ENCODE measurements at regions not wholly inside any gene's neighbourhood (a gene's known extent, or its start where the extent isn't known, plus 50 kb on each side); places are given as distances from the start of the nearest gene placed in this dataset.

DNA sequence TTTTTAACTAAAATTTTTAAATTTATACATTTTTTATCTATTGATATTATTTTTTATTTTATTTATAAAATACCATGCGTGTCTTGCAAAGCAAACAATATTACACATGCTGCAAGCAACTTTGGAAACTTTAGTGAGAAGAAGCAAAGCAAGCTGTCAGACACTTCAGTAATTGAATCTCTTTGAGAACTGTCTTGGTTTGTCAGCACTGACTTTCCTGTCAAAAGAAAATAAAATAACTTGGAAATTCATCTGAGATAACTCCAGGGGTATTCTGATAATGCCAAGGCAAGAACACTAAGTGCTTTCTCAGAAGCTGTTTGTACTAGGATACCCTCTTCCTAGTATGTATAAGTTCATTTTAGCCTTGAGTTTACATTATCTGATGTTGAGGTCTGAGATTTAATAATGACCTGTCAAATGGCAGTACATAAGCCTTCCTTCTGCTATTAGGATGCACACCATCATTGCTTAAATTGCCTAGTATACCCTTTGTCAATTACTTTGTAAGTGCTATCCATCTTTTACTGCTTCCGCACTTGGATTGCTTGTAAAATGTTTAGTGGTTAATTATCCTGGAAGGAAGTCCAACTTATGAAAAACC is 624.2 kb upstream of the AGA start:
- in situ Hi-C loops (cut with HindIII; ENCODE audit: low pct_ligation_motif_present, low pct_unique_long_range_greater_than_20kb, low sequenced_read_pairs), result no loop called here
- no peak for DNase-seq

DNA sequence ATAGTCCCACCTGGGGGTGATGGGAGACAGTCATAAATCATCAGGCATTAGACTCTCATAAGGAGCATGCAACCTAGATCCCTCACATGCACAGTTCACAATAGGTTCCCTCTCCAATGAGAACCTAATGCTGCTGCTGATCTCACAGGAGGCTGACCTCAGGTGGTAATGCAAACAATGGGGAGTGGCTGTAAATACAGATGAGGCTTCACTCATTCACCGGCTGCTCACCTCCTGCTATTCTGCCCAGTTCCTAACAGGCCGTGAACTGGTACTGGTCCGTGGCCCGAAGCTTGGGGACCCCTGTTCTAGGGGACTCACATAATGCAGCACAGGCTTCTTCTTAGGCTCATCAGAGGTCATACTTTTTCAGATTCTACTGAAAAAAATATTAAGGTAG is 625.9 kb upstream of the AGA start:
- no peak for DNase-seq
- in situ Hi-C loops (cut with HindIII; ENCODE audit: low pct_ligation_motif_present, low pct_unique_long_range_greater_than_20kb, low sequenced_read_pairs), result no loop called here

DNA sequence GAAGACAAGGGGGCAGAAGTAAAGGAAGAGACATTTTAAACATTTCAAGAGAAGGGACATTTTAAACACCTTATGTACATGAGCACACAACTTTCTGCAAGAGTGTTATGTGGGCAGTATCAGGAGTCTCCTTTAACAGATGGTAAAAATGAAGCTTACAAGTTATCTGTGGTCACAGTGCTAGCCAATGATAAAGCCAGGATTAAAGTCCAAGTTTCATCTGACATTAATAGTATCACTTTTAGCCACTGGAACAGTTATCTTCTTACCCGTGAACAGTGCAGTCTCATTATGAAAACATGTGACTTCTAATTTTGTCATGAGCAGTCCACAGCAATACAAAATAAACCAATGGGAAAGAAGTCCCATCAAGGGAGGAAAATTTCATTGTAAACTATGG is 627.9 kb upstream of the AGA start:
- in situ Hi-C loops (cut with HindIII; ENCODE audit: low pct_ligation_motif_present, low pct_unique_long_range_greater_than_20kb, low sequenced_read_pairs), result no loop called here

DNA sequence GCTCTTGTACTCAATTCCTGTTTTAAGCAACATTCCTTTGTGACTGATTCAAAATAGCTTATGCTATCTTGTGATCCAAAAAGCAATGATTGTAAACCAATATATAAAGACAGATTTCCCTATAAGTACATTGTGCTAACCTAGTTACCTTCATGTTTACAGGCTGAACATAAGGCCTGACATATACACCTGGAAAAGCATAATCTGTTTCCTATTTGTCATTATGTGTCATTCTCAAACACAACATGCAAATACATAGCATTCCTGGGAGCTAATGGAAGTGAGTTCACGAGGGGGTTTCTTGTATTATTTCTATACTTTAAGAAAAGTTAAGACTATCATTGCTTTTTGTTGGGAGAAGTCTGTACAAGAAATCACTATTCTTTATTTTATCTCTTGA is 638.1 kb upstream of the AGA start:
- in situ Hi-C loops (cut with HindIII; ENCODE audit: low pct_ligation_motif_present, low pct_unique_long_range_greater_than_20kb, low sequenced_read_pairs), result no loop called here
- no peak for DNase-seq

More for the DNA sequence above, 627.9 kb upstream of the AGA start:
- DNase-seq, result no peak

DNA sequence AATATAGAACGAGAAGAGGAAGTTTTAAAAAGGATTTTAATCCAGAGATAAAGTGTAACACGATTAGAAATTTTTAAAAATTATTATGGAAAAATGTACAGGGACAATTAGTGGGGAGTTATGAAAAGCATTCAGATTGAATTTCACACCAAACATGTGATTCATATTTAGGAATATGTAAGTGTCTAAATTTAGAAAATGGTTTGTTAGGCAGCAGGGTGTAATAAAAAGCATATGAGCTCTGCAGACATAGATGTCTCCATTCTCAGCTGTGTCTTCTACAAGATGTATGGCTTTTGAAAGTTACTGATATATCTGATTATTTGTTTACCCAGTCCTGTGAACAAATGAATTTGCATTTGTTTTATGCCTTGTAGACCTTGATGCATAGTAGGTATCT is 638.9 kb upstream of the AGA start:
- no peak for DNase-seq
- in situ Hi-C loops (cut with HindIII; ENCODE audit: low pct_ligation_motif_present, low pct_unique_long_range_greater_than_20kb, low sequenced_read_pairs), result no loop called here

DNA sequence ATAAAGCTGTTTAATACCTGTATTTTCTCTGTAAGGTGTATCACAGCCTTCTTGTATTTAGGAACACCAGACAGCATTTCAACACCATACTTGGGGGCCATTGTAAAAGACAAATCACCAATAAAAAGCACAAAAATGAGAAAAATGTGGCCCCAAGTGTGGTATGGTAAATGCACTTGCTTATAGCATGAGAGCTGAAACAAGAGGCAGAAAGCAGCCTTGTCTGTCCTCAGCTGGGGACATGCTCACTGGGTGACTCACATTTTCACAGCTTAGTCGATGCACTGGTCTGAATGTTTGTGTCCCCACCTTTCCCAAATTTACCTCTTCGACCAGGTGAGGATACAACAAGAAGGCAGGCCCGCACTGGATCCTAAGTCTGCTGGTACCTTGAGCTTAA is 639.7 kb upstream of the AGA start:
- no peak for DNase-seq
- in situ Hi-C loops (cut with HindIII; ENCODE audit: low pct_ligation_motif_present, low pct_unique_long_range_greater_than_20kb, low sequenced_read_pairs), result no loop called here

DNA sequence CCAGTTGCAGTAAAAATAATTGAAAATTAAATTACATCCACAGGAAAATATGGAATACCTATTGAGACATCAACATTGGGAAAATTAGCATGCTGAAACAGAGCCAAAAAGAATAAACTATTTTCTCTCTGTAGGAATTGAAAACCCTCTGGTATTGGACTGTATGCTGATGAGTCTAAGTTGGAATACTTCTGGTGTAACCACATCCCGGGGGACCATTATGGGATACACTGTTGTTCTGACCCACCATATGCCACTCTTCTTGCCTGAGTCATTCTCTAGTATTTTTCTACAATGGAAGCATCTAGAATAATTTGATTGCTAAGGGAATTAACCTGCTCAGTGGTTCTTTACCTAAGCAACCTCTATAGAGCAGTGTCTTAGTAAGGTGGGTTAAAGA is 640.7 kb upstream of the AGA start:
- in situ Hi-C loops (cut with HindIII; ENCODE audit: low pct_ligation_motif_present, low pct_unique_long_range_greater_than_20kb, low sequenced_read_pairs), result no loop called here
- no peak for DNase-seq

DNA sequence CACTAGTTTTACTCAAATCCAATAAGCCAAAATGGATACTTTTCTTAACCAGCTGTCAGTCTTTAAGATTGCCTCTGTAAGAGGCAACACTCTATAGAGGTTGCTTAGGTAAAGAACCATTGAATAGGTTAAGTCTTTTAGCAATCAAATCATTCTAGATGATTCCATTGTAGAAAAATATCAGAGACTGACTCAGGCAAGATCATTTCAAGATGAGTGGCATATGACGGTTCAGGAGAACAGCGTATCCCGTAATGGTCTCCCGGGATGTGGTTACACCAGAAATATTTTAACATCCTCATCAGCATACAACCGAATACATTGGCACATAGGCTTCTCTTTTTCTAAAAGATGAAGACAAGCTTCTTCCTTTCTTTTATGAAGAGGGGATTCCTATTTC is 641.7 kb upstream of the AGA start:
- in situ Hi-C loops (cut with HindIII; ENCODE audit: low pct_ligation_motif_present, low pct_unique_long_range_greater_than_20kb, low sequenced_read_pairs), result no loop called here
- no peak for DNase-seq

DNA sequence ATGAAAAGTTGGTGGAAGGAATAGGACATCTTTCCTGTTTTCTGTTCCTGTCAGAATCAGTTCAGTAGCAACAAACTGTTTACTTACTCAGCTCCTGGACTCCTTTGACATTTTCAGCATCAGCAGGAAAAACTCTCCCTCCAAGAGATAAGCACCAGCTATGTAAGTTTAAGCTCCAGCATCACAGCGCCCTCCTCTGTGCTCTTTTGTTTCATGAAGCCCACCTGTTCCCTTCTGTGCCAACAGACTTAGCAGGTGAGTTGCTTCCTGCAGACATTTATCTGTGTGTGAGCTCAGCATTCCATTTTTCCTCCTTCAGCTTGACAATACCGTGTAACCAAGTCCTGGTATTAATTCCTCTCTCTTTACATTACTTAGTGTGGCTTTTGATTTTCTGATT is 644.1 kb upstream of the AGA start:
- DNase-seq, result peak; percentile 10
- in situ Hi-C loops (cut with HindIII; ENCODE audit: low pct_ligation_motif_present, low pct_unique_long_range_greater_than_20kb, low sequenced_read_pairs), result no loop called here

DNA sequence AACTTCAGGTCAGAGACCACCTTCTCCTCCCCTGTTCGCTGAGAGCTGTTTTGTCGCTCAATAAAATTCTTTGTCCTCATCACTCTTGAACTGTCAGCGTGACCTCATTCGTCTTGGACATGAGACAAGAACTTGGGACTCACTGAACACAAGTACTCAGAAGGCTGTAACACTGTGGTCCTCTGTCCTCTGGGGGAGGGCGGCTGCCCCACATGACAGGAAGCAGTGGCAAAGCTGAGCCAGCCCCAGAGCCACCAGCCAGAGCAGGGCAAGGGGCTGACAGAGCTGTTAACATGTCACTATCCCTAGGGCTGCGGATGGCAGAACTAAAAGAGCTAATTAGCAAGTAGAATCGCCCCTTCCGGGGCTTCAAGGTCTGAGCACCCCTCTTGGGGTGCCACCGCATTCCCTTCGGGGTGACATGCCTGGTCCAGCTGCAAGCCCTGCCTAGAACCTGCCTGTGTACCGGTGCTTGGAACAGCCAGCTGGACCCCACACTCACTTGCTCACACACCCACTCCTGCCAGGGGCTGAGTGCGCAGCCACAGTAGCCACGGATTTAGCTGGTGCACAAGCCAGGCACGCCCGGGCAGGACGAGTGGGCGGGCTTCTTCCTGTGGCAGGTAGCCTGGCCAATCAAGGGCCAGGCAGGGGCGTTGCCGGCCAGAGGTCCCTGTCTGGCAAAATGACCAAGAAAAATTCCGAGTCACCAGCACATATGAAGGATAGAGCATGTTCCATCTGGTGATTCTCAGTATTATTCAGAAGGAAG is 648.6 kb upstream of the AGA start:
- DNase-seq, result no peak
- in situ Hi-C loops (cut with HindIII; ENCODE audit: low pct_ligation_motif_present, low pct_unique_long_range_greater_than_20kb, low sequenced_read_pairs), result no loop called here

DNA sequence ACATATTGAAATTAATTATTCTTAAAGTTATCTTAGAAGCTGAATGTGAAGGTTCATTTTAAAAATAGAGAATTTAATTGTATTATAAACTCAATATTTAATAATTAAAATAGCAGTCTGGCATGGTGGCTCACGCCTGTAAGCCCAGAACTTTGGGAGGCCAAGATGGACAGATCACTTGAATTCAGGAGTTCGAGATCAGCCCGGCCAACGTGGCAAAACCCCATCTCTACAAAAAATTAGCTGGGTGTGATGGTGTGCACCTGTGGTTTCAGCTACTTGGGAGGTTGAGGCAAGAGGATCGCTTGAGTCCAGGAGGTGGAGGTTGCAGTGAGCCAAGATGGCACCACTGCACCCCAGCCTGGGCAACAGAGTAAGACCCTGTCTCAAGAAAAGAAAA is 659.9 kb upstream of the AGA start:
- in situ Hi-C loops (cut with HindIII; ENCODE audit: low pct_ligation_motif_present, low pct_unique_long_range_greater_than_20kb, low sequenced_read_pairs), result no loop called here

DNA sequence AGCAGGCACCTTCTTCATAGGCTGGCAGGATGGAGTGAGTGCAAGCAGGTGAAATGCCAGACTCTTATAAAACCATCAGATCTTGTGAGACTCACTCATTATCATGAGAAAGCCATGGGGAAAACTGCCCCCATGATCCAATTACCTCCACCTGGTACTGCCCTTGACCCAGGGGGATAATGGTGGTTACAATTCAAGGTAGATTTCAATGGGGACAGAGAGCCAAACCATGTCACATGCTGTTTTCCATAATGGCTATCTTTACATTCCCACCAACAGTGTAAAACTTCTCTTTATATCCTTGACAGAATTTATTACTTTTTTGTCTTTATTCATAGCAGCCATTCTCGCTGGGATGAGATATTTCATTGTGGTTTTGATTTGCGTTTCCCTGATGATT is 663.0 kb upstream of the AGA start:
- in situ Hi-C loops (cut with HindIII; ENCODE audit: low pct_ligation_motif_present, low pct_unique_long_range_greater_than_20kb, low sequenced_read_pairs), result no loop called here
- DNase-seq, result no peak

More for the DNA sequence above, 659.9 kb upstream of the AGA start:
- no peak for DNase-seq

DNA sequence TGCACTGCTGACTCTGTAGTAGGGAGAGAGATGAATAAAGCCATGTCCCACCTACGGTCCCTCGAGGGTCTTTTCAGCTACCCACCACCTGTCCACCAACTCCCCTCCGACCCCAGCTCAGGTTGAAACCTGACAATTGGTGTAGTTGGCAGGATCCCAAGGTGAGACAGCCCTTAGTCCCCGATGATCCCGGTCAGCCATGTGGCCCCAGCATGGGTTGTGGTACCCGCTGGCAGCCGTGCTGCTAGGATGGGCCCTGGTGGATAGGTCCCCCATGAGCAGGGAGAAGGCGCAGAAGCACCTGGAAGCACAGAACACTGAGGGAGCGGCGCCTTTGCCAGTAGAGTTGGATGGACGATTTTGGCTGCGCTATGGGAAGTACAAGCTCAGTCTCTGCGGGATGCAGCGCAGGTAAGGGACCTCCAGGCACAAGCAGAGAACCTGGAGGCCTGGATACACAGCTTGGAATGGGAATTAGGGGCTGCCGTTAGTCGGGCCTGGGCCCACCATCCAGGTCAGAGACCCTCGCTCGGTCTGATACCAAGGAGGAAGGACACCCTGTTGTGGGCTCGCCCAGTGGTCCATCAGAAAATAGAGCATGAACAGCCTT is 694.6 kb upstream of the AGA start:
- no peak for DNase-seq
- in situ Hi-C loops (cut with HindIII; ENCODE audit: low pct_ligation_motif_present, low pct_unique_long_range_greater_than_20kb, low sequenced_read_pairs), result no loop called here

DNA sequence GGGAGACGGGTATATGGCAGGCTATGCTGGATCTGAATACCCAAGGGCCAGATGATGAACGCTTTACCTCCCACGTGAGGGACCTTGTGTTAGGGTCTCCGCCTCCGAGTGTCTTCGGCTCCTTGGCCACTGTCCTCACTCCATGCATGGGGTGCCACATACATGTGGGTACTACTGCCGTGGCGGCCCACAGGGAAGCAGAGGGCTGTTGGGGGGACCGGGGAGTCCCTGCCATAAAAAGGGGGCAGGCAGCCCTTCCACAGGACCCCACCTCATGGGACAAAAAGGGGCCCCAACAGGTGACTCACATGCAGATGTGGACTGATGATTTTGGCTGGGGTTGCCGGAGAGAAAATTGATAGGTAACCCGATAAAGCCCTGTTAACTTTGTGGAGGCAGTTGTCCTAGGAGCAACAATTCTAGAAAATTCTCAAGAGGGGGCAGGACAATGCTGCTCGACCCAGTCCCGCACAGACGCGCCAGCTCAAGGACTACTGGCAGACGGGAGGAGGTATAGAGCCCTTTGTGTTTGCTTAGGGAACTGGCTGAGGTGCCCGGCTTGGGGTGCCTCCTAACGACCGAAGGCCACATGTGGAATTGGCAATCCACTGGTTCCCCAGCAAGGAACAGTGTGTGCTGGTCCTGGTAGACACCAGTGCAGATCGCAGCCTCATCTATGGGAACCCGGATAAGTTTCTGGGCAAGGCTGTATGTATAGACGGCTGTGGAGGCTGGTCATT is 695.7 kb upstream of the AGA start:
- in situ Hi-C loops (cut with HindIII; ENCODE audit: low pct_ligation_motif_present, low pct_unique_long_range_greater_than_20kb, low sequenced_read_pairs), result no loop called here
- no peak for DNase-seq

DNA sequence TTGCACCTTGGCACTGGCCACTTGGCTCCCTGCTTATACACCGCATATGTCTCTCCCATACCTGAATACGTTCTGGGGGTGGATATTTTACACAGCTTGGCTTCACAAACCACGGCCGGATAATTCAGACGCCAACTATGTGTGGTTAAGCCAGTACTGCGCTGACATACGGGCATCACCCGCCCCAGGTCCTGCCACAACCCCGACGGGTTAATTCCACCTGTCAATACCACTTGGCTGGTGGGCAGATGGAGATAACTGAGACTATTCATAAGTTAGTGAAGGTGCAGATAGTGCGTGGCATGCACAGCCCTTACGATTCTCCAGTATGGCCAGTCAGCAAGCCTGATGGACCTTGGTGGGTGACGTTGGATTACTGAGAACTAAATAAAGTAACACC is 696.3 kb upstream of the AGA start:
- no peak for DNase-seq
- in situ Hi-C loops (cut with HindIII; ENCODE audit: low pct_ligation_motif_present, low pct_unique_long_range_greater_than_20kb, low sequenced_read_pairs), result no loop called here

DNA sequence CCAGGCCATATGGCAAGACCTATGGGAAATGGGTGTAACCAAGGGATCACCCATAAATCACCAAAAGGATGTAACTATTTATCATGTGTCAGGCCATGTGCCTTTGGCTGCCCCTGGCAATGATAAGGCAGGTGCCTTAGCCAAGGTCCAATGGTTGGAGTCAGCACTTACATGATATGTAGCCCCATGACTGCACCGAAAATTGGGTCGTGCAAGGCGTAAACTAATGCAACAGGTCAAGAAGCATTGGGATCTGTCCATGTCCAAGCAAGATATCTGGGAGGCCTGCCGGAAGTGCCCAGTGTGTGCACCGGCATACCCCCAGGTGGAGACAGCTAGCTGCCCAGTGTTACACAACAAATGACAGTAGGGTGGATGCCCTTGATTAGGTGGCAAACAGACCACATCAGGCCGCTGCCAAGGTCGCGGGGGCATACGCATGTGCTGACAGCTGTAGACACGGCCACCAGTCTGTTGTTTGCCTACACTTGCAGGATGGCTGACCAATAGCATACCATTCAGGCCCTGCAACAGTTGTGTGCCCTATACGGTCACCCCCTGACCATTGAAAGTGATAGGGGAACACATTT is 698.2 kb upstream of the AGA start:
- in situ Hi-C loops (cut with HindIII; ENCODE audit: low pct_ligation_motif_present, low pct_unique_long_range_greater_than_20kb, low sequenced_read_pairs), result no loop called here

DNA sequence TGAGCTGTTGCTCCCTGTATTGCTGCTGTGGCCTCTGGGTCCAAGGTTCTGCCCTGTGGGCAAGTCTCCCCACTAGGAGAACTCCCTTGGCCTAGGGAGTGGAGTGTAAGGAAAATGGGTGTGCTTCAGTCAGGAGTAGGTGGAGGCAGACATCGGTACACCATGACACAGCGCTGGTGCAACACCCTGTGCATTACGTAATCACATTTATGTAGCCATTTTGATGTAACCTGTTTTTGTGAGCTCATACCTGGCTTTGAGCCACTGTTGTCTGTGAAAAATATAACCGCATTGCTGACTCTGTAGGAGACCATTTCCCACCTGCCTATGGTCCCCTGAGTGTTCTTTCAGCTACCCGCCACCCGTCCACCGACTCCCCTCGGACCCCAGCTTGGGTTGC is 700.5 kb upstream of the AGA start:
- in situ Hi-C loops (cut with HindIII; ENCODE audit: low pct_ligation_motif_present, low pct_unique_long_range_greater_than_20kb, low sequenced_read_pairs), result no loop called here
- DNase-seq, result no peak

More for the DNA sequence above, 698.2 kb upstream of the AGA start:
- no peak for DNase-seq

DNA sequence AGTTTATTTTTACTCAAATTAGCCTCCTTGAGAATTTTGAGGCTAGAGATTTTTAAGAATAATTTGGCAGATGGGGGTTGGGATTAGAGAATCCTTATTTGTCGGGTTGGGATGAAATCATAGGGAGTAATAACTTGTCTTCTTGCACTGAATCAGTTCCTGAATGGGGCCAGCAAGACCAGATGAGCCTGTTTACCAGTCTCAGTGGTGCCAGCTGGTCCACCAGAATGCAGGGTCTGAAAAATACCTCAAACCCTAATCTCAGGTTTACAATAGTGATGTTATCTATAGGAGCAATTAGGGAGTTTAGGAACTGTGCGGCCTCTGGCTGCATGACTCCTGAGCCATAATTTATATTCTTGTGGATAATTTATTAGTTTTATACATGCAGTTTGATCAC is 705.9 kb upstream of the AGA start:
- in situ Hi-C loops (cut with HindIII; ENCODE audit: low pct_ligation_motif_present, low pct_unique_long_range_greater_than_20kb, low sequenced_read_pairs), result no loop called here
- no peak for DNase-seq
